ENCODE measurements at regions not wholly inside any gene's neighbourhood (a gene's known extent, or its start where the extent isn't known, plus 50 kb on each side); places are given as distances from the start of the nearest gene placed in this dataset.

DNA sequence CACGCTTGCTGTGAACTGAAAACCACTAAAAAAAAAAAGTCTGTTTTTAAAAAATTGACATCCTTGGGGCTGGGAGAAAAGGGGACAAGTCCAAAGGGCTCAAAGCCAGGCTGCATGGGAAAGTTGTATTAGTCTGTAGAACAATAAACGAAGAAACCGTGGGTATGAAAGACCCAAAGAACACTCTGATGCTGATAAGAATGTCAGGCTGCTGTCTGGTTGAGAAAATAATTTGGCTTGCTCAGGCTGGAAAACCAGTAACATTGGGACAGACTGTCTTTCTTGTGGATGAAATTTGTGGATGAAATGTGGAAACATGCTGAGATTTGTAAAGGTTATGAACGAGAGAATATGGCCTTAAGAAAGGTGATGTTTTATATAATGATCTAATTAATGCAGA, 68.5 kb upstream of the HSPB3 start (continued):
- TF ChIP-seq, protein P1, sequence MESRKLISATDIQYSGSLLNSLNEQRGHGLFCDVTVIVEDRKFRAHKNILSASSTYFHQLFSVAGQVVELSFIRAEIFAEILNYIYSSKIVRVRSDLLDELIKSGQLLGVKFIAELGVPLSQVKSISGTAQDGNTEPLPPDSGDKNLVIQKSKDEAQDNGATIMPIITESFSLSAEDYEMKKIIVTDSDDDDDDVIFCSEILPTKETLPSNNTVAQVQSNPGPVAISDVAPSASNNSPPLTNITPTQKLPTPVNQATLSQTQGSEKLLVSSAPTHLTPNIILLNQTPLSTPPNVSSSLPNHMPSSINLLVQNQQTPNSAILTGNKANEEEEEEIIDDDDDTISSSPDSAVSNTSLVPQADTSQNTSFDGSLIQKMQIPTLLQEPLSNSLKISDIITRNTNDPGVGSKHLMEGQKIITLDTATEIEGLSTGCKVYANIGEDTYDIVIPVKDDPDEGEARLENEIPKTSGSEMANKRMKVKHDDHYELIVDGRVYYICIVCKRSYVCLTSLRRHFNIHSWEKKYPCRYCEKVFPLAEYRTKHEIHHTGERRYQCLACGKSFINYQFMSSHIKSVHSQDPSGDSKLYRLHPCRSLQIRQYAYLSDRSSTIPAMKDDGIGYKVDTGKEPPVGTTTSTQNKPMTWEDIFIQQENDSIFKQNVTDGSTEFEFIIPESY (IDR thresholded peaks at IDR 0.05), result no peak
- TF ChIP-seq, protein P2, sequence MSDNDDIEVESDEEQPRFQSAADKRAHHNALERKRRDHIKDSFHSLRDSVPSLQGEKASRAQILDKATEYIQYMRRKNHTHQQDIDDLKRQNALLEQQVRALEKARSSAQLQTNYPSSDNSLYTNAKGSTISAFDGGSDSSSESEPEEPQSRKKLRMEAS (IDR thresholded peaks at IDR 0.05), result no peak

GRCh38 chr5:54385994-54386393, 69.5 kb upstream of the HSPB3 start:
- Histone ChIP-seq H3K27ac (ENCODE audit: low read depth in 1 of 2, low read length in 2 of 2) (no peak overlapping the region), H3K4me1 (ENCODE audit: control insufficient read depth in 4 of 4, insufficient read depth in 4 of 4, low read length in 3 of 4) (no peaks in the 10 kb centered on the region), H3K9ac (ENCODE audit: low read depth in 1 of 2, low read length in 2 of 2) (no peak overlapping the region), H3K4me3 (ENCODE audit: low read depth in 1 of 3, low read length in 3 of 3) (no peak overlapping the region), H3K36me3 (ENCODE audit: control insufficient read depth in 4 of 4, insufficient read depth in 3 of 4, low read depth in 1 of 4, low read length in 3 of 4) (no peaks in the 10 kb centered on the region), H3K9me3 (ENCODE audit: control insufficient read depth in 4 of 4, low read length in 3 of 4) (no peaks in the 10 kb centered on the region), H3K27me3 (ENCODE audit: control insufficient read depth in 4 of 4, insufficient read depth in 4 of 4, low read length in 3 of 4) (no peaks in the 10 kb centered on the region)
- no peak for DNase-seq (ENCODE audit: low spot score)
- 79% methylated on average over 2 of the region's 2 CpGs for WGBS
- TF ChIP-seq, protein P3, sequence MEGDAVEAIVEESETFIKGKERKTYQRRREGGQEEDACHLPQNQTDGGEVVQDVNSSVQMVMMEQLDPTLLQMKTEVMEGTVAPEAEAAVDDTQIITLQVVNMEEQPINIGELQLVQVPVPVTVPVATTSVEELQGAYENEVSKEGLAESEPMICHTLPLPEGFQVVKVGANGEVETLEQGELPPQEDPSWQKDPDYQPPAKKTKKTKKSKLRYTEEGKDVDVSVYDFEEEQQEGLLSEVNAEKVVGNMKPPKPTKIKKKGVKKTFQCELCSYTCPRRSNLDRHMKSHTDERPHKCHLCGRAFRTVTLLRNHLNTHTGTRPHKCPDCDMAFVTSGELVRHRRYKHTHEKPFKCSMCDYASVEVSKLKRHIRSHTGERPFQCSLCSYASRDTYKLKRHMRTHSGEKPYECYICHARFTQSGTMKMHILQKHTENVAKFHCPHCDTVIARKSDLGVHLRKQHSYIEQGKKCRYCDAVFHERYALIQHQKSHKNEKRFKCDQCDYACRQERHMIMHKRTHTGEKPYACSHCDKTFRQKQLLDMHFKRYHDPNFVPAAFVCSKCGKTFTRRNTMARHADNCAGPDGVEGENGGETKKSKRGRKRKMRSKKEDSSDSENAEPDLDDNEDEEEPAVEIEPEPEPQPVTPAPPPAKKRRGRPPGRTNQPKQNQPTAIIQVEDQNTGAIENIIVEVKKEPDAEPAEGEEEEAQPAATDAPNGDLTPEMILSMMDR (IDR thresholded peaks at IDR 0.05; ENCODE audit: low read depth, low read length, missing input control), result no peak
- TF ChIP-seq, protein P4, sequence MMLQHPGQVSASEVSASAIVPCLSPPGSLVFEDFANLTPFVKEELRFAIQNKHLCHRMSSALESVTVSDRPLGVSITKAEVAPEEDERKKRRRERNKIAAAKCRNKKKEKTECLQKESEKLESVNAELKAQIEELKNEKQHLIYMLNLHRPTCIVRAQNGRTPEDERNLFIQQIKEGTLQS (IDR thresholded peaks at IDR 0.05), result no peak
- TF ChIP-seq, protein P5, sequence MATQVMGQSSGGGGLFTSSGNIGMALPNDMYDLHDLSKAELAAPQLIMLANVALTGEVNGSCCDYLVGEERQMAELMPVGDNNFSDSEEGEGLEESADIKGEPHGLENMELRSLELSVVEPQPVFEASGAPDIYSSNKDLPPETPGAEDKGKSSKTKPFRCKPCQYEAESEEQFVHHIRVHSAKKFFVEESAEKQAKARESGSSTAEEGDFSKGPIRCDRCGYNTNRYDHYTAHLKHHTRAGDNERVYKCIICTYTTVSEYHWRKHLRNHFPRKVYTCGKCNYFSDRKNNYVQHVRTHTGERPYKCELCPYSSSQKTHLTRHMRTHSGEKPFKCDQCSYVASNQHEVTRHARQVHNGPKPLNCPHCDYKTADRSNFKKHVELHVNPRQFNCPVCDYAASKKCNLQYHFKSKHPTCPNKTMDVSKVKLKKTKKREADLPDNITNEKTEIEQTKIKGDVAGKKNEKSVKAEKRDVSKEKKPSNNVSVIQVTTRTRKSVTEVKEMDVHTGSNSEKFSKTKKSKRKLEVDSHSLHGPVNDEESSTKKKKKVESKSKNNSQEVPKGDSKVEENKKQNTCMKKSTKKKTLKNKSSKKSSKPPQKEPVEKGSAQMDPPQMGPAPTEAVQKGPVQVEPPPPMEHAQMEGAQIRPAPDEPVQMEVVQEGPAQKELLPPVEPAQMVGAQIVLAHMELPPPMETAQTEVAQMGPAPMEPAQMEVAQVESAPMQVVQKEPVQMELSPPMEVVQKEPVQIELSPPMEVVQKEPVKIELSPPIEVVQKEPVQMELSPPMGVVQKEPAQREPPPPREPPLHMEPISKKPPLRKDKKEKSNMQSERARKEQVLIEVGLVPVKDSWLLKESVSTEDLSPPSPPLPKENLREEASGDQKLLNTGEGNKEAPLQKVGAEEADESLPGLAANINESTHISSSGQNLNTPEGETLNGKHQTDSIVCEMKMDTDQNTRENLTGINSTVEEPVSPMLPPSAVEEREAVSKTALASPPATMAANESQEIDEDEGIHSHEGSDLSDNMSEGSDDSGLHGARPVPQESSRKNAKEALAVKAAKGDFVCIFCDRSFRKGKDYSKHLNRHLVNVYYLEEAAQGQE (IDR thresholded peaks at IDR 0.05), result no peak

GRCh38 chr5:54384356-54384933, 71.1 kb upstream of the HSPB3 start:
- H3K9me3 ChIP-seq (ENCODE audit: control insufficient read depth in 4 of 4, low read length in 3 of 4), result no peaks in the 10 kb centered on the region
- H3K36me3 ChIP-seq (ENCODE audit: control insufficient read depth in 4 of 4, insufficient read depth in 3 of 4, low read depth in 1 of 4, low read length in 3 of 4), result no peaks in the 10 kb centered on the region
- no peaks in the 10 kb centered on the region for H3K27me3 ChIP-seq (ENCODE audit: control insufficient read depth in 4 of 4, insufficient read depth in 4 of 4, low read length in 3 of 4)
- no peaks in the 10 kb centered on the region for H3K4me1 ChIP-seq (ENCODE audit: control insufficient read depth in 4 of 4, insufficient read depth in 4 of 4, low read length in 3 of 4)
- WGBS, result 64% methylated on average over 8 of the region's 8 CpGs
- no peak for DNase-seq (ENCODE audit: low spot score)
- no peak overlapping the region for H3K27ac ChIP-seq (ENCODE audit: low read depth in 1 of 2, low read length in 2 of 2)
- no peak overlapping the region for H3K9ac ChIP-seq (ENCODE audit: low read depth in 1 of 2, low read length in 2 of 2)
- H3K4me3 ChIP-seq (ENCODE audit: low read depth in 1 of 3, low read length in 3 of 3), result no peak overlapping the region
- no peak for TF ChIP-seq JUND (IDR thresholded peaks at IDR 0.05)
- no peak for TF ChIP-seq EGR1 (IDR thresholded peaks at IDR 0.05; ENCODE audit: low read depth in 2 of 2)
- TF ChIP-seq, protein P1 (IDR thresholded peaks at IDR 0.05), result no peak
